SK-N-MC (cell line): ENCODE measurements at regions not wholly inside any gene's neighbourhood (a gene's known extent, or its start where the extent isn't known, plus 50 kb on each side); places are given as distances from the start of the nearest gene placed in this dataset.

Experiments
- EZH2 ChIP-seq: fragments of 200-600 bp; sonication (generic); IDR thresholded peaks from one replicate; pipeline ENCODE4 v1.6.1; 2017; ENCODE audit warnings: antibody characterized with exemption
- POLR2AphosphoS5 ChIP-seq: IDR thresholded peaks from 2 replicates; pipeline ENCODE4 v1.6.1; 2012; ENCODE audit warnings: mild to moderate bottlenecking, low read depth, low read length, borderline replicate concordance

DNA sequence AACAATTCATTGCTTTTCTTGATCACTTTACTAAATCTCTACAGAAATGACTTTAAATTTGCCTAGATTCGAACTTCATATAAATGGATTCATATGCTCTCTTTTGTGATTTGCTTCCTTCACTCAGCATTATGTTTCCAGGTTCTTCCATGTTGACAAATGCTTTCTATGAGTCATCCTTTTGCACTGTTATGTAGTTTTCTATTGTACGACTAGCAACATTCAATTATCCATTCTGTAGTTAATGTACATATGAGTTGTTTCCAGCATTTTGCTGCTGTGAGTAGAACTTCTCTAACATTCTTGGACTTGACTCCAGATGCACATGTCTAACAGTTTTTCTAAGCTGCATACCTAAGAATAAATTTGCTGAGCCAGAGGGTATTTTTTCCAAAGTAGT, 66.5 kb upstream of the NEUROD1 start:
- TF ChIP-seq EZH2 (no peak), POLR2AphosphoS5 (no peak)
